Upper lobe of left lung (tissue), 6 donors: ENCODE measurements at regions not wholly inside any gene's neighbourhood (a gene's known extent, or its start where the extent isn't known, plus 50 kb on each side); places are given as distances from the start of the nearest gene placed in this dataset.

Source experiments
- ATAC-seq, 2 donors: fragments of 200-7000 bp; cut with Tn5 transposase; one replicate each; pipeline ENCODE4 v1.9.1; 2022; ENCODE audit warnings: mild to moderate bottlenecking in 2 of 2, moderate library complexity in 2 of 2; ENCODE audit not compliant: low FRiP score in 2 of 2
- DNase-seq, 2 donors: peaks; one replicate each; pipeline ENCODE4 v3.0.0-alpha.2; 2019 to 2020
- H3K27ac ChIP-seq, 4 donors: fragments of 200-600 bp; sonication (generic); one replicate each; pipeline ENCODE4 v1.5.1; 2016 to 2019
- H3K27me3 ChIP-seq, 4 donors: fragments of 200-600 bp; sonication (generic); one replicate each; pipeline ENCODE4 v1.5.1; 2017 to 2019
- H3K36me3 ChIP-seq, 4 donors: fragments of 200-600 bp; sonication (generic); one replicate each; pipeline ENCODE4 v1.5.1; 2016 to 2019
- H3K4me1 ChIP-seq, 4 donors: fragments of 200-600 bp; sonication (generic); one replicate each; pipeline ENCODE4 v1.5.1; 2018 to 2019
- H3K4me3 ChIP-seq, 4 donors: fragments of 200-600 bp; sonication (generic); one replicate each; pipeline ENCODE4 v1.5.1; 2017 to 2019; ENCODE audit warnings: mild to moderate bottlenecking in 2 of 4, moderate library complexity in 1 of 4
- H3K9me3 ChIP-seq, 4 donors: fragments of 200-600 bp; sonication (generic); one replicate each; pipeline ENCODE4 v1.5.1; 2018 to 2019
- CTCF ChIP-seq, 6 experiments: fragments of 450-650 bp in 4 of 6; fragments of 200-600 bp in 2 of 6; sonication (generic) in 2 of 6; IDR thresholded peaks; one replicate each; pipeline ENCODE4 v1.5.1; 2016 to 2019; ENCODE audit warnings: antibody characterized with exemption in 6 of 6
- EP300 ChIP-seq, 4 donors: sonication (generic); formaldehyde crosslinking; IDR thresholded peaks; one replicate each; pipeline ENCODE4 v1.5.1; 2017; ENCODE audit warnings: antibody characterized with exemption in 4 of 4, control low read depth in 2 of 4
- POLR2A ChIP-seq, 4 donors: fragments of 450-650 bp; IDR thresholded peaks; one replicate each; pipeline ENCODE4 v1.5.1; 2016 to 2017; ENCODE audit warnings: antibody characterized with exemption in 4 of 4, mild to moderate bottlenecking in 2 of 4
- POLR2AphosphoS5 ChIP-seq, 2 donors: sonication (generic); formaldehyde crosslinking; IDR thresholded peaks; one replicate each; pipeline ENCODE4 v1.5.1; 2017; ENCODE audit warnings: antibody characterized with exemption in 2 of 2
- WGBS, 2 donors: methylation state at CpG; one replicate each; pipeline ENCODE4 v1.1.5; 2017 to 2018; 5-methylcytosine and 5-hydroxymethylcytosine counted together
- donor health status: DM: no; HTN: no; CAD: no; lungs with moderate emphysema.
- donor health status: DM: no; HTN: yes; CAD: no; lungs with severe emphysema.

- TF ChIP-seq CTCF (IDR thresholded peaks at IDR 0.05) (no peak), EP300 (IDR thresholded peaks at IDR 0.05) (no peak), POLR2AphosphoS5 (IDR thresholded peaks at IDR 0.05) (no peak), POLR2A (IDR thresholded peaks at IDR 0.05) (no peak)
- DNase-seq, result no peak
- no peak for ATAC-seq
- Histone ChIP-seq H3K9me3 (no peaks in the 10 kb centered on the region), H3K36me3 (no peaks in the 10 kb centered on the region), H3K27ac (no peak overlapping the region), H3K27me3 (no peaks in the 10 kb centered on the region), H3K4me1 (no peaks in the 10 kb centered on the region), H3K4me3 (no peak overlapping the region)
- 69 to 87% methylated on average over 2 of the region's 2 CpGs for WGBS, 2 donors
Observed at GRCh38 chr1:229874609-229875008, 192.4 kb upstream of the GALNT2 start.

GRCh38 chr1:229875086-229875485 is 192.0 kb upstream of the GALNT2 start:
- H3K27me3 ChIP-seq, result no peaks in the 10 kb centered on the region
- no peak for TF ChIP-seq EP300 (IDR thresholded peaks at IDR 0.05)
- no peak for TF ChIP-seq POLR2A (IDR thresholded peaks at IDR 0.05)
- no peak for TF ChIP-seq POLR2AphosphoS5 (IDR thresholded peaks at IDR 0.05)
- TF ChIP-seq CTCF (IDR thresholded peaks at IDR 0.05), result no peak
- no peaks in the 10 kb centered on the region for H3K36me3 ChIP-seq
- DNase-seq (no peak), ATAC-seq (no peak)
- no peaks in the 10 kb centered on the region for H3K9me3 ChIP-seq
- WGBS, 2 donors, result 80 to 84% methylated on average over 4 of the region's 4 CpGs
- H3K4me3 ChIP-seq, result no peak overlapping the region
- no peak overlapping the region for H3K27ac ChIP-seq
- no peaks in the 10 kb centered on the region for H3K4me1 ChIP-seq

- ATAC-seq, result no peak
- no peak overlapping the region for H3K27ac ChIP-seq
- no peak for TF ChIP-seq POLR2A (IDR thresholded peaks at IDR 0.05)
- TF ChIP-seq EP300 (IDR thresholded peaks at IDR 0.05), result no peak
- TF ChIP-seq CTCF (IDR thresholded peaks at IDR 0.05), result no peak
- TF ChIP-seq POLR2AphosphoS5 (IDR thresholded peaks at IDR 0.05), result no peak
- no peaks in the 10 kb centered on the region for H3K36me3 ChIP-seq
- no peak overlapping the region for H3K4me3 ChIP-seq
- DNase-seq, result no peak
- no peaks in the 10 kb centered on the region for H3K4me1 ChIP-seq
- no peaks in the 10 kb centered on the region for H3K27me3 ChIP-seq
- no peaks in the 10 kb centered on the region for H3K9me3 ChIP-seq
- WGBS, 2 donors, result 83% methylated on average over 3 of the region's 3 CpGs
Observed at GRCh38 chr1:229879746-229880145, 187.3 kb upstream of the GALNT2 start.

GRCh38 chr1:229880271-229881170 is 186.5 kb upstream of the GALNT2 start:
- 79 to 88% methylated on average over 14 to 15 of the region's 15 CpGs for WGBS, 2 donors
- no peak overlapping the region for H3K27ac ChIP-seq
- no peak overlapping the region for H3K4me3 ChIP-seq
- peak in 1 of 2 donors; percentile 38 for DNase-seq
- no peaks in the 10 kb centered on the region for H3K36me3 ChIP-seq
- H3K27me3 ChIP-seq, result no peaks in the 10 kb centered on the region
- TF ChIP-seq POLR2A (IDR thresholded peaks at IDR 0.05) (no peak), EP300 (IDR thresholded peaks at IDR 0.05) (no peak), CTCF (IDR thresholded peaks at IDR 0.05) (no peak), POLR2AphosphoS5 (IDR thresholded peaks at IDR 0.05) (no peak)
- peak in 1 of 2 donors; percentile 24 for ATAC-seq
- no peaks in the 10 kb centered on the region for H3K9me3 ChIP-seq
- no peaks in the 10 kb centered on the region for H3K4me1 ChIP-seq

GRCh38 chr1:229882621-229883020 is 184.4 kb upstream of the GALNT2 start:
- Histone ChIP-seq H3K9me3 (no peaks in the 10 kb centered on the region), H3K4me3 (no peak overlapping the region), H3K27me3 (no peaks in the 10 kb centered on the region), H3K36me3 (no peaks in the 10 kb centered on the region), H3K27ac (no peak overlapping the region), H3K4me1 (no peaks in the 10 kb centered on the region)
- TF ChIP-seq POLR2A (IDR thresholded peaks at IDR 0.05), result no peak
- TF ChIP-seq CTCF (IDR thresholded peaks at IDR 0.05), result no peak
- TF ChIP-seq EP300 (IDR thresholded peaks at IDR 0.05), result no peak
- TF ChIP-seq POLR2AphosphoS5 (IDR thresholded peaks at IDR 0.05), result no peak
- ATAC-seq, result no peak
- no peak for DNase-seq
- 61 to 66% methylated on average over 5 of the region's 5 CpGs for WGBS, 2 donors
